ENCODE measurements at regions not wholly inside any gene's neighbourhood (a gene's known extent, or its start where the extent isn't known, plus 50 kb on each side); places are given as distances from the start of the nearest gene placed in this dataset.
"Not testable (repeated sequence)": the region's sequence is repeated elsewhere in the genome, so short reads cannot be mapped to it uniquely, and the experiment has no call there.

GRCh38 chr2:17133052-17133671 is 385.1 kb downstream of the RAD51AP2 start:
- DNase-seq (ENCODE audit: low spot score) = no peak

GRCh38 chr2:17130627-17131026 is 387.6 kb downstream of the RAD51AP2 start:
- DNase-seq (ENCODE audit: low spot score) = not testable (repeated sequence)

- DNase-seq (ENCODE audit: low spot score) = no peak
Observed at GRCh38 chr2:17125989-17126620, 392.1 kb downstream of the RAD51AP2 start.

GRCh38 chr2:17124575-17125318 is 393.5 kb downstream of the RAD51AP2 start:
- no peak for DNase-seq (ENCODE audit: low spot score)

GRCh38 chr2:17122887-17123501 is 395.2 kb downstream of the RAD51AP2 start:
- DNase-seq (ENCODE audit: low spot score) = no peak

- no peak for DNase-seq (ENCODE audit: low spot score)
Observed at GRCh38 chr2:17115466-17115865, 402.8 kb downstream of the RAD51AP2 start.

GRCh38 chr2:17115042-17115441 is 403.2 kb downstream of the RAD51AP2 start:
- DNase-seq (ENCODE audit: low spot score) = no peak

- no peak for DNase-seq (ENCODE audit: low spot score)
Observed at GRCh38 chr2:17107871-17108270, 410.4 kb downstream of the RAD51AP2 start.

GRCh38 chr2:17107151-17107550 is 411.1 kb downstream of the RAD51AP2 start:
- DNase-seq (ENCODE audit: low spot score) = no peak

GRCh38 chr2:17106418-17106817 is 411.8 kb downstream of the RAD51AP2 start:
- DNase-seq (ENCODE audit: low spot score) = no peak

- DNase-seq (ENCODE audit: low spot score) = no peak
Observed at GRCh38 chr2:17104454-17104853, 413.8 kb downstream of the RAD51AP2 start.

GRCh38 chr2:17101596-17101995 is 416.6 kb downstream of the RAD51AP2 start:
- no peak for DNase-seq (ENCODE audit: low spot score)

- no peak for DNase-seq (ENCODE audit: low spot score)
Observed at GRCh38 chr2:17101091-17101490, 417.1 kb downstream of the RAD51AP2 start.

GRCh38 chr2:17095340-17095739 is 422.9 kb downstream of the RAD51AP2 start:
- no peak for DNase-seq (ENCODE audit: low spot score)

- DNase-seq (ENCODE audit: low spot score) = no peak
Observed at GRCh38 chr2:17093712-17094111, 424.5 kb downstream of the RAD51AP2 start.

- no peak for DNase-seq (ENCODE audit: low spot score)
Observed at GRCh38 chr2:17086990-17087389, 421.4 kb upstream of the CYRIA start.

- no peak for DNase-seq (ENCODE audit: low spot score)
Observed at GRCh38 chr2:17085546-17086202, 420.0 kb upstream of the CYRIA start.

- no peak for DNase-seq (ENCODE audit: low spot score)
Observed at GRCh38 chr2:17084877-17085276, 419.2 kb upstream of the CYRIA start.

GRCh38 chr2:17083902-17084301 is 418.3 kb upstream of the CYRIA start:
- no peak for DNase-seq (ENCODE audit: low spot score)

GRCh38 chr2:17079262-17079661 is 413.6 kb upstream of the CYRIA start:
- no peak for DNase-seq (ENCODE audit: low spot score)

GRCh38 chr2:17076533-17076932 is 410.9 kb upstream of the CYRIA start:
- DNase-seq (ENCODE audit: low spot score) = no peak

- DNase-seq (ENCODE audit: low spot score) = no peak
Observed at GRCh38 chr2:17070711-17071110, 405.1 kb upstream of the CYRIA start.
